Mesendoderm (in vitro differentiated cells): ENCODE measurements at regions not wholly inside any gene's neighbourhood (a gene's known extent, or its start where the extent isn't known, plus 50 kb on each side); places are given as distances from the start of the nearest gene placed in this dataset.
A peak's percentile ranks its signal among the peaks of the same experiment; 100 is the strongest.

ENCODE experiments used
- DNase-seq: peaks from one replicate; pipeline ENCODE4 v3.0.0; 2013
- H2AK5ac ChIP-seq: 2 replicates; pipeline ENCODE4 v1.6.1; 2013; ENCODE audit warnings: low read length, inconsistent platforms
- H2BK120ac ChIP-seq: 2 replicates; pipeline ENCODE4 v1.6.1; 2013; ENCODE audit warnings: low read depth, mild to moderate bottlenecking, low read length, moderate library complexity, mixed read lengths
- H2BK15ac ChIP-seq: replicated peaks from 2 replicates; pipeline ENCODE4 v1.6.1; 2013; ENCODE audit warnings: low read depth, mild to moderate bottlenecking, moderate library complexity
- H2BK5ac ChIP-seq: 2 replicates; pipeline ENCODE4 v1.6.1; 2013; ENCODE audit warnings: low read length, inconsistent platforms
- H3K18ac ChIP-seq: 2 replicates; pipeline ENCODE4 v1.6.1; 2013; ENCODE audit warnings: mild to moderate bottlenecking, low read length, mixed read lengths
- H3K23ac ChIP-seq: one replicate; pipeline ENCODE4 v1.6.1; 2013; ENCODE audit warnings: low read length
- H3K27ac ChIP-seq: 2 replicates; pipeline ENCODE4 v1.5.1; 2013; ENCODE audit warnings: low read depth, mild to moderate bottlenecking, inconsistent platforms, low read length, moderate library complexity
- H3K27me3 ChIP-seq: 2 replicates; pipeline ENCODE4 v1.6.1; 2013; ENCODE audit warnings: low read length, control low read depth, mild to moderate bottlenecking, inconsistent platforms; ENCODE audit not compliant: insufficient read depth, poor library complexity
- H3K36me3 ChIP-seq: 2 replicates; pipeline ENCODE4 v1.6.1; 2013; ENCODE audit warnings: low read length, inconsistent platforms; ENCODE audit not compliant: control insufficient read depth, insufficient read depth
- H3K4ac ChIP-seq: one replicate; pipeline ENCODE4 v1.6.1; 2013; ENCODE audit warnings: low read depth, mild to moderate bottlenecking, low read length, moderate library complexity
- H3K4me1 ChIP-seq: 2 replicates; pipeline ENCODE4 v1.6.1; 2013; ENCODE audit warnings: low read depth, low read length, inconsistent platforms; ENCODE audit not compliant: control insufficient read depth
- H3K4me2 ChIP-seq: 2 replicates; pipeline ENCODE4 v1.6.1; 2013; ENCODE audit warnings: low read length
- H3K4me3 ChIP-seq: 2 replicates; pipeline ENCODE4 v1.5.1; 2013; ENCODE audit warnings: mild to moderate bottlenecking, low read length
- H3K56ac ChIP-seq: one replicate; pipeline ENCODE4 v1.6.1; 2013; ENCODE audit warnings: low read length
- H3K79me1 ChIP-seq: 2 replicates; pipeline ENCODE4 v1.6.1; 2013; ENCODE audit warnings: low read length, inconsistent platforms
- H3K79me2 ChIP-seq: 2 replicates; pipeline ENCODE4 v1.6.1; 2013; ENCODE audit warnings: mild to moderate bottlenecking, low read length; ENCODE audit not compliant: control insufficient read depth, insufficient read depth
- H3K9ac ChIP-seq: 2 replicates; pipeline ENCODE4 v1.6.1; 2013; ENCODE audit warnings: low read length, inconsistent platforms
- H4K5ac ChIP-seq: one replicate; pipeline ENCODE4 v1.6.1; 2013; ENCODE audit warnings: low read length
- H4K8ac ChIP-seq: one replicate; pipeline ENCODE4 v1.6.1; 2013; ENCODE audit warnings: low read depth, mild to moderate bottlenecking, control low read depth, low read length, moderate library complexity
- WGBS: extraction: QIAGEN DNeasy Blood & Tissue Kit; methylation state at CpG from one replicate; pipeline ENCODE4 v1.1.7; 2013; ENCODE audit warnings: low lambda C conversion rate, missing lambda C conversion rate; ENCODE audit not compliant: insufficient coverage; ENCODE audit errors: extremely low coverage; 5-methylcytosine and 5-hydroxymethylcytosine counted together

DNA sequence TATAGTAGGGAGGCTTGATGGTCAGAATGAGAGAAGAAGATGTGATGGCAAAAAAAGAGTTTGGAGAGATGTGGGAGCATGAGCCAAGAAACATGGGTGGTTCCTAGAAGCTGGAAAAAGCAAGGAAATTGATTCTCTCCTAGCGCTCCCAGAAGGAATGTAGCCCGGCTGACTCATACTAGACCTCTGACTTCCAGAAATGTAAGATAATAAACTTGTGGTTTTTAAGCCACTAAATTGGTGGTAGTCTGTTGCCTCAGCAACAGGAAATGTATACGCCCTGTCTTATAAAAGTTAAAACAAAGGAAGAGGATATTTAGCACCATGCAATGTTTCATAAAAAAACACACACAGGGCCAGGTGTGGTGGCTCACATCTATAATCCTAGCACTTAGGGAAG is 182.7 kb upstream of the PCDH7 start:
- Histone ChIP-seq H3K36me3 (no peaks in the 10 kb centered on the region), H3K56ac (no peak overlapping the region), H2BK15ac (no peak overlapping the region), H3K23ac (no peak overlapping the region), H3K79me2 (no peaks in the 10 kb centered on the region), H2BK120ac (no peak overlapping the region), H3K4me3 (no peak overlapping the region), H4K8ac (no peak overlapping the region), H3K4ac (no peak overlapping the region), H3K9ac (no peak overlapping the region), H2BK5ac (no peak overlapping the region), H3K4me1 (no peaks in the 10 kb centered on the region), H3K4me2 (no peak overlapping the region), H3K27ac (no peak overlapping the region), H3K27me3 (no peaks in the 10 kb centered on the region), H3K18ac (no peak overlapping the region), H3K79me1 (no peaks in the 10 kb centered on the region), H2AK5ac (no peak overlapping the region), H4K5ac (no peak overlapping the region)
- WGBS = no CpG with 5 or more reads among the region's 3 CpGs
- peak; percentile 15 for DNase-seq

GRCh38 chr4:30538794-30539193 is 181.4 kb upstream of the PCDH7 start:
- no peak overlapping the region for H3K27ac ChIP-seq
- no peak overlapping the region for H3K4ac ChIP-seq
- no peak for DNase-seq
- no peak overlapping the region for H3K9ac ChIP-seq
- H3K4me3 ChIP-seq = no peak overlapping the region
- H3K79me1 ChIP-seq = no peaks in the 10 kb centered on the region
- no peak overlapping the region for H3K4me2 ChIP-seq
- no peak overlapping the region for H3K18ac ChIP-seq
- H3K79me2 ChIP-seq = no peaks in the 10 kb centered on the region
- H3K23ac ChIP-seq = no peak overlapping the region
- no peak overlapping the region for H4K8ac ChIP-seq
- no peaks in the 10 kb centered on the region for H3K36me3 ChIP-seq
- H2BK5ac ChIP-seq = no peak overlapping the region
- no peak overlapping the region for H4K5ac ChIP-seq
- no peak overlapping the region for H2BK120ac ChIP-seq
- no peak overlapping the region for H2AK5ac ChIP-seq
- H3K56ac ChIP-seq = no peak overlapping the region
- WGBS = 100% methylated on average over 2 of the region's 5 CpGs
- H2BK15ac ChIP-seq = no peak overlapping the region
- no peaks in the 10 kb centered on the region for H3K4me1 ChIP-seq
- no peaks in the 10 kb centered on the region for H3K27me3 ChIP-seq

DNA sequence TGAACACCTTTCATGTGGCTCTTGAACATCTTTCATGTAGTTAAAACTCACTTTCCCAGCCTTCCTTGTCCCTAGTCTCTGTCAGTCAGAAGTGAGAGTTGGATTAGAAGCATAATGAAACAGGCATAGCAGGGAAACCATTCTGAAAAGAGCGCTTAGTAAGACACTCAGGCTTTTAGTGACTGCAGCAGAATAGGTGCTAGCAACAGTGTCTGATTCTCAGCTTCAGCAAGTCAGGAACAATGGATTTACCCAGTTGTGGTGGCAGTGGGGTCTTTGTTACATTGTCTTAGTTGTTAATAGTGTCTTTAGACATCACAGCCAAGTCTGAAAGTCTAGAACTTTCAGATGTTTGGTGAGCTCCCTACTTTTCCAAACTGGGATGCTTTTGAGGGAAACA is 177.1 kb upstream of the PCDH7 start:
- no peaks in the 10 kb centered on the region for H3K4me1 ChIP-seq
- no peak overlapping the region for H4K5ac ChIP-seq
- no peak overlapping the region for H3K56ac ChIP-seq
- no peak overlapping the region for H2BK5ac ChIP-seq
- DNase-seq = peak; percentile 43
- H3K27ac ChIP-seq = no peak overlapping the region
- no peak overlapping the region for H2BK120ac ChIP-seq
- H3K36me3 ChIP-seq = no peaks in the 10 kb centered on the region
- H3K27me3 ChIP-seq = no peaks in the 10 kb centered on the region
- H3K9ac ChIP-seq = no peak overlapping the region
- H3K18ac ChIP-seq = no peak overlapping the region
- H3K4ac ChIP-seq = no peak overlapping the region
- H2AK5ac ChIP-seq = no peak overlapping the region
- no peaks in the 10 kb centered on the region for H3K79me1 ChIP-seq
- no peak overlapping the region for H2BK15ac ChIP-seq
- WGBS = no CpG with 5 or more reads among the region's 1 CpG
- no peaks in the 10 kb centered on the region for H3K79me2 ChIP-seq
- no peak overlapping the region for H3K23ac ChIP-seq
- no peak overlapping the region for H3K4me2 ChIP-seq
- no peak overlapping the region for H4K8ac ChIP-seq
- H3K4me3 ChIP-seq = no peak overlapping the region

- H4K5ac ChIP-seq = no peak overlapping the region
- no peak overlapping the region for H3K27ac ChIP-seq
- no peak overlapping the region for H3K4me2 ChIP-seq
- no peak overlapping the region for H3K4ac ChIP-seq
- H3K23ac ChIP-seq = no peak overlapping the region
- no CpG with 5 or more reads among the region's 1 CpG for WGBS
- H3K27me3 ChIP-seq = no peaks in the 10 kb centered on the region
- H2AK5ac ChIP-seq = no peak overlapping the region
- H3K9ac ChIP-seq = no peak overlapping the region
- no peaks in the 10 kb centered on the region for H3K79me1 ChIP-seq
- no peak overlapping the region for H2BK15ac ChIP-seq
- H3K79me2 ChIP-seq = no peaks in the 10 kb centered on the region
- DNase-seq = no peak
- H2BK5ac ChIP-seq = no peak overlapping the region
- H4K8ac ChIP-seq = no peak overlapping the region
- no peak overlapping the region for H3K4me3 ChIP-seq
- no peak overlapping the region for H3K56ac ChIP-seq
- no peaks in the 10 kb centered on the region for H3K4me1 ChIP-seq
- H2BK120ac ChIP-seq = no peak overlapping the region
- no peak overlapping the region for H3K18ac ChIP-seq
- H3K36me3 ChIP-seq = no peaks in the 10 kb centered on the region
Measured at GRCh38 chr4:30553151-30553550, 167.0 kb upstream of the PCDH7 start.

- Histone ChIP-seq H3K23ac (no peak overlapping the region), H2BK120ac (no peak overlapping the region), H3K79me2 (no peaks in the 10 kb centered on the region), H4K5ac (no peak overlapping the region), H3K9ac (no peak overlapping the region), H3K27ac (no peak overlapping the region), H3K18ac (no peak overlapping the region), H4K8ac (no peak overlapping the region), H3K4me2 (no peak overlapping the region), H2BK15ac (no peak overlapping the region), H2AK5ac (no peak overlapping the region), H3K27me3 (no peaks in the 10 kb centered on the region), H3K56ac (no peak overlapping the region), H3K4me3 (no peak overlapping the region), H2BK5ac (no peak overlapping the region), H3K36me3 (no peaks in the 10 kb centered on the region), H3K4me1 (no peaks in the 10 kb centered on the region), H3K4ac (no peak overlapping the region), H3K79me1 (no peaks in the 10 kb centered on the region)
- WGBS = no CpG with 5 or more reads among the region's 1 CpG
- DNase-seq = peak; percentile 4
Measured at GRCh38 chr4:30553706-30554105, 166.5 kb upstream of the PCDH7 start.

GRCh38 chr4:30555775-30556174 is 164.4 kb upstream of the PCDH7 start:
- Histone ChIP-seq H2AK5ac (no peak overlapping the region), H3K27me3 (no peaks in the 10 kb centered on the region), H3K4me2 (no peak overlapping the region), H4K5ac (no peak overlapping the region), H3K18ac (no peak overlapping the region), H3K4me1 (no peaks in the 10 kb centered on the region), H3K56ac (no peak overlapping the region), H2BK5ac (no peak overlapping the region), H3K79me1 (no peaks in the 10 kb centered on the region), H3K79me2 (no peaks in the 10 kb centered on the region), H2BK120ac (no peak overlapping the region), H3K4ac (no peak overlapping the region), H4K8ac (no peak overlapping the region), H3K4me3 (no peak overlapping the region), H3K27ac (no peak overlapping the region), H2BK15ac (no peak overlapping the region), H3K9ac (no peak overlapping the region), H3K36me3 (no peaks in the 10 kb centered on the region), H3K23ac (no peak overlapping the region)
- no peak for DNase-seq
- no CpG with 5 or more reads among the region's 1 CpG for WGBS
